ENCODE measurements at regions not wholly inside any gene's neighbourhood (a gene's known extent, or its start where the extent isn't known, plus 50 kb on each side); places are given as distances from the start of the nearest gene placed in this dataset.

DNA sequence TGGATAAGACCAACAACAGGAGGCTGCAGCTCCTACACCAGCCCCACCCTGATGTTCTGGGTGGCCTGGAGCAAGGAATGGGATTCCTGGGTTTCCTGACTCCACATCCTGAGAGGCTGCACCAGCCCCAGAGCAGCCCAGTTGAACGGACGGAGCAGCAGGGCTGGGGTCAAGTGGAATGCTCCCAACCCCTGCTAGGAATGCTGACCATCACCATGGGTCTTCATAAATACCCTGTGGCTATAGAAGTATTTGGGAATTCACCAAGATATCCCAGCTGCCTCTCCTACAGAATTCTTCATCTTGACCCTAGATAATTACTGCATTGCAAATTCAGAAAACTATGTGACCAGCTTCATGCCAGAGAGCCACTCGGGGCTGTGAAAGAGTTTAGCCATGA lies 180.3 kb downstream of the THBS2 start:
- Histone ChIP-seq H3K27ac (replicated peaks; ENCODE audit: low read length) (no peak overlapping the region), H2BK5ac (ENCODE audit: low read length) (no peak overlapping the region)
- DNase-seq (ENCODE audit: low spot score): no peak

DNA sequence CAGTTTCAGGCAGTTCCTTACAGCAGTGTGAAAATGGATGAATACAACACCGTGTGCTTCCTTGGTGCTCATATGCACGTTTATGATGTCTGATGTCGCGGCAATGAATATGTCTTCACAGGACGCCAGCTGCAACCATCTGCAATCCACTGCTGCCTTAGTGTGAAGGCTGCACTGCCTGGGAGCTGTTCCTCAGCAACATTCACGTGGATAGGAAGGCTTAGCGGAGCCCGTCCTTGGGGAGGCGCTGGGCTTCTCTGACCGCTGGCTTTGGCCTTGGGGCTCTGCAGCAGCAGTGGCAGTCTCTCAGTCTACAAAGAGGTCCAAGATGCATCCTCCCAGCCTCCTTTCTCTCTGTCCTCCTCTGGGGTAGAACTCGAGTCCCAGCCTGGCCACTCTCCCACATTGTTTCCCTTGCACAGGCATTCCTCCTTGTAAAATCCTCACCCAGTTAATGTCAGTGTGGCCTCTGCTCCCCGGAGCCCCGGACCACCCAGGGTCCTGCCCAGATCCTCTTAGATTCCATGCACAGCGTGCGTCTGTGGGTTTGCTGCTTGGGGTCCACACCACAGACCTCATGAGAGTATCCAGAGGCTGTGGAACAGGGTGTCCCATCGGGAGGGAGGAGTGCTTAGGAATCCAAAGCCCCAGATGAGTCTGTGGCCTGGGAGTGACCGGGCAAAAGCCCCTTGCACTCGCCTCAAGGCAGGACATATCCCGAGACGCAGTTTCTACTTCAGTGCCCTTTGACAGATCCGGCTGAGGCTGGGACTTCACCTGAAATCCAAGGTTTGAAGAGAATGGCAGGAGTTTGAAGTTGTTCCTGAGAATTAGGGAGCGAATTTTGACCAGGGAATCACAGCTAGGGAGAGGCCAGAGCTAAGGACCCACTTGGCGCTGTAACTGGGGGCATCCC lies 181.3 kb downstream of the THBS2 start:
- no peaks in the 10 kb centered on the region for H3K79me1 ChIP-seq (ENCODE audit: low read depth, low read length)
- H3K23ac ChIP-seq (ENCODE audit: low read depth, low read length, poor library complexity): no peak overlapping the region
- no CpG with 5 or more reads among the region's 23 CpGs for WGBS, 2 donors (ENCODE audit: extremely low coverage in 2 of 2, insufficient read length in 2 of 2, insufficient replicate concordance in 1 of 2)
- no peak overlapping the region for H2BK120ac ChIP-seq (ENCODE audit: low read depth, low read length)
- H3K18ac ChIP-seq (ENCODE audit: low read length): no peak overlapping the region
- no peaks in the 10 kb centered on the region for H3K36me3 ChIP-seq (replicated peaks in 1 of 2; ENCODE audit: control insufficient read depth in 2 of 2, insufficient read depth in 2 of 2, low read length in 2 of 2)
- no peak overlapping the region for H2BK15ac ChIP-seq (ENCODE audit: low read length)
- H3K4me2 ChIP-seq (ENCODE audit: insufficient read depth, low read length, poor library complexity, severe bottlenecking): no peak overlapping the region
- no peak overlapping the region for H4K8ac ChIP-seq (ENCODE audit: low read depth, low read length)
- no peak overlapping the region for H2BK5ac ChIP-seq (ENCODE audit: low read length)
- no peaks in the 10 kb centered on the region for H3K4me1 ChIP-seq (ENCODE audit: control insufficient read depth in 2 of 2, insufficient read depth in 1 of 2, low read depth in 1 of 2, low read length in 2 of 2)
- no peaks in the 10 kb centered on the region for H3K9me3 ChIP-seq (replicated peaks in 1 of 2; ENCODE audit: control insufficient read depth in 2 of 2, insufficient read depth in 1 of 2, low read depth in 1 of 2, low read length in 2 of 2)
- no peak overlapping the region for H2AFZ ChIP-seq (ENCODE audit: low read length)
- no peak overlapping the region for H2BK12ac ChIP-seq (ENCODE audit: low read length)
- H3K4ac ChIP-seq (ENCODE audit: low read length): no peak overlapping the region
- DNase-seq (ENCODE audit: low spot score): no peak
- no peak overlapping the region for H3K4me3 ChIP-seq (ENCODE audit: low read length in 2 of 2)
- no peak overlapping the region for H4K91ac ChIP-seq (ENCODE audit: low read depth, low read length, poor library complexity)
- H3K27me3 ChIP-seq (ENCODE audit: control insufficient read depth in 3 of 3, insufficient read depth in 3 of 3, low read depth in 1 of 3, low read length in 3 of 3): no peaks in the 10 kb centered on the region
- H3K14ac ChIP-seq (ENCODE audit: low read length): no peak overlapping the region
- no peak overlapping the region for H2AK5ac ChIP-seq (ENCODE audit: low read depth, low read length)
- H3K27ac ChIP-seq (replicated peaks; ENCODE audit: low read length): no peak overlapping the region
- no peak overlapping the region for H3K9ac ChIP-seq (ENCODE audit: low read depth, low read length, poor library complexity)

More for the DNA sequence above, 180.3 kb downstream of the THBS2 start:
- no peaks in the 10 kb centered on the region for H3K79me1 ChIP-seq (ENCODE audit: low read depth, low read length)
- H2AK5ac ChIP-seq (ENCODE audit: low read depth, low read length): no peak overlapping the region
- no peak overlapping the region for H3K4ac ChIP-seq (ENCODE audit: low read length)
- H3K9me3 ChIP-seq (replicated peaks in 1 of 2; ENCODE audit: control insufficient read depth in 2 of 2, insufficient read depth in 1 of 2, low read depth in 1 of 2, low read length in 2 of 2): no peaks in the 10 kb centered on the region
- no peak overlapping the region for H3K4me3 ChIP-seq (ENCODE audit: low read length in 2 of 2)
- H3K14ac ChIP-seq (ENCODE audit: low read length): no peak overlapping the region
- no peak overlapping the region for H3K9ac ChIP-seq (ENCODE audit: low read depth, low read length, poor library complexity)
- no peak overlapping the region for H2AFZ ChIP-seq (ENCODE audit: low read length)
- no peak overlapping the region for H3K23ac ChIP-seq (ENCODE audit: low read depth, low read length, poor library complexity)
- no peak overlapping the region for H3K4me2 ChIP-seq (ENCODE audit: insufficient read depth, low read length, poor library complexity, severe bottlenecking)
- no CpG with 5 or more reads among the region's 3 CpGs for WGBS, 2 donors (ENCODE audit: extremely low coverage in 2 of 2, insufficient read length in 2 of 2, insufficient replicate concordance in 1 of 2)
- H3K36me3 ChIP-seq (replicated peaks in 1 of 2; ENCODE audit: control insufficient read depth in 2 of 2, insufficient read depth in 2 of 2, low read length in 2 of 2): no peaks in the 10 kb centered on the region
- H3K4me1 ChIP-seq (ENCODE audit: control insufficient read depth in 2 of 2, insufficient read depth in 1 of 2, low read depth in 1 of 2, low read length in 2 of 2): no peaks in the 10 kb centered on the region
- no peaks in the 10 kb centered on the region for H3K27me3 ChIP-seq (ENCODE audit: control insufficient read depth in 3 of 3, insufficient read depth in 3 of 3, low read depth in 1 of 3, low read length in 3 of 3)
- no peak overlapping the region for H2BK12ac ChIP-seq (ENCODE audit: low read length)
- no peak overlapping the region for H4K8ac ChIP-seq (ENCODE audit: low read depth, low read length)
- H3K18ac ChIP-seq (ENCODE audit: low read length): peak overlapping the region; percentile 53
- H2BK120ac ChIP-seq (ENCODE audit: low read depth, low read length): no peak overlapping the region
- no peak overlapping the region for H2BK15ac ChIP-seq (ENCODE audit: low read length)
- H4K91ac ChIP-seq (ENCODE audit: low read depth, low read length, poor library complexity): no peak overlapping the region

DNA sequence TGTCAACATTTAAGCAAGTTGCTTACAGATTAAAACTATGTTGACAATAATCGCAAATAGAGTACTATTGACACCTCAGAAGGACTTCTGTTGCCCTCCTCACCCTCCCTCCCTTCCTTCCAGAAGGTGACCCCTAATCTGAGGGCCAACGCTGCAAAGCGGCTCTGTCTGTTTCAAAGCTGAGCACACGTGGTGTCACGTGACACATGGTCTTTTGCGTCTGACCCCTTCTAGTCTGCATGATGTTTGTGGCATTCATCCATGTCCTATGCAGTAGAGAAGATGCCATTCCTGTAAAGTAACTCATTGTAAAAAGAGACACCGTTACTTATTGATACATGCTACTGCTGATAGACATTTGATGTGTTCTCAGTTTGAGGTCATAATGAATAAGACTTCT lies 182.3 kb downstream of the THBS2 start:
- no peak overlapping the region for H3K4me3 ChIP-seq (ENCODE audit: low read length in 2 of 2)

DNA sequence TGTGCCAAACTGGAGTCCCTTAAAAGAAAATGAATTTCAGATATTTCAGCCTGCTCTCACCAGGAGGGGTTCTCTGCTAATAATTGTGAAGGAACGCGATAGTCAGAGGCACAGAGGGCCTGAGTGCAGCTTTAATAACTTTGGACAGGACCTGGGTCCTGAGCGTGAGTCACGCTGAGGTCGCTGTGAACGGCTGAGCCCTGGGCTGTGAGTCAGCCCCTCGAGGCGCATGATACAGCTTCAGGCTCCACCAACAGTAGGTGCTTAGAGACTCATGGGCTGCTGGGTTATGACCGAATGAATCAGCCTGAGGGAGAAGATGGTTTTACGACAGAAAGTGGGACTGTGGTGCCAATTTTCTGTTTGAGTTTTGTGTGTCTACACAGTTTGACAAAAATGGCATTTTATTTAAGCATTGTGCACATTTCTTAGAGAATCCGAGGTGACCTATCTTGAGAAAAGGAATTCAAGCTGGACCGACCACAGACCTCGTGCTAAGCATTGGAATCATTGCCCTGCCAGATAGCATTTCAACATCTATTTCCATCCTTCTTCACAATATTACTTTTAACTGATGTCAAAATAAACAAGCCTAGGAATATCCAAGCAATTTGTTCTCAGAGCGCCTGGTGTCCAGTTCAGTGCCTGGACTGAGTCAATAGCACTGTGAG lies 183.0 kb downstream of the THBS2 start:
- no peak overlapping the region for H3K4ac ChIP-seq (ENCODE audit: low read length)
- WGBS, 2 donors (ENCODE audit: extremely low coverage in 2 of 2, insufficient read length in 2 of 2, insufficient replicate concordance in 1 of 2): no CpG with 5 or more reads among the region's 14 CpGs
- H3K9me3 ChIP-seq (replicated peaks in 1 of 2; ENCODE audit: control insufficient read depth in 2 of 2, insufficient read depth in 1 of 2, low read depth in 1 of 2, low read length in 2 of 2): no peaks in the 10 kb centered on the region
- no peak overlapping the region for H2BK5ac ChIP-seq (ENCODE audit: low read length)
- H3K18ac ChIP-seq (ENCODE audit: low read length): no peak overlapping the region
- H3K4me1 ChIP-seq (ENCODE audit: control insufficient read depth in 2 of 2, insufficient read depth in 1 of 2, low read depth in 1 of 2, low read length in 2 of 2): no peaks in the 10 kb centered on the region
- H2BK12ac ChIP-seq (ENCODE audit: low read length): no peak overlapping the region
- no peak overlapping the region for H4K8ac ChIP-seq (ENCODE audit: low read depth, low read length)
- H3K23ac ChIP-seq (ENCODE audit: low read depth, low read length, poor library complexity): no peak overlapping the region
- H2AK5ac ChIP-seq (ENCODE audit: low read depth, low read length): no peak overlapping the region
- no peak overlapping the region for H2BK15ac ChIP-seq (ENCODE audit: low read length)
- H3K36me3 ChIP-seq (replicated peaks in 1 of 2; ENCODE audit: control insufficient read depth in 2 of 2, insufficient read depth in 2 of 2, low read length in 2 of 2): no peaks in the 10 kb centered on the region
- H3K27ac ChIP-seq (replicated peaks; ENCODE audit: low read length): no peak overlapping the region
- H4K91ac ChIP-seq (ENCODE audit: low read depth, low read length, poor library complexity): no peak overlapping the region
- H3K27me3 ChIP-seq (ENCODE audit: control insufficient read depth in 3 of 3, insufficient read depth in 3 of 3, low read depth in 1 of 3, low read length in 3 of 3): no peaks in the 10 kb centered on the region
- no peak overlapping the region for H3K9ac ChIP-seq (ENCODE audit: low read depth, low read length, poor library complexity)
- H2BK120ac ChIP-seq (ENCODE audit: low read depth, low read length): no peak overlapping the region
- no peak overlapping the region for H3K4me2 ChIP-seq (ENCODE audit: insufficient read depth, low read length, poor library complexity, severe bottlenecking)
- DNase-seq (ENCODE audit: low spot score): no peak
- no peak overlapping the region for H2AFZ ChIP-seq (ENCODE audit: low read length)
- no peaks in the 10 kb centered on the region for H3K79me1 ChIP-seq (ENCODE audit: low read depth, low read length)
- H3K4me3 ChIP-seq (ENCODE audit: low read length in 2 of 2): no peak overlapping the region
- no peak overlapping the region for H3K14ac ChIP-seq (ENCODE audit: low read length)

More for the DNA sequence above, 182.3 kb downstream of the THBS2 start:
- H3K4me1 ChIP-seq (ENCODE audit: control insufficient read depth in 2 of 2, insufficient read depth in 1 of 2, low read depth in 1 of 2, low read length in 2 of 2): no peaks in the 10 kb centered on the region
- no peak overlapping the region for H2AK5ac ChIP-seq (ENCODE audit: low read depth, low read length)
- no peak overlapping the region for H2BK5ac ChIP-seq (ENCODE audit: low read length)
- no peak overlapping the region for H2BK12ac ChIP-seq (ENCODE audit: low read length)
- H3K36me3 ChIP-seq (replicated peaks in 1 of 2; ENCODE audit: control insufficient read depth in 2 of 2, insufficient read depth in 2 of 2, low read length in 2 of 2): no peaks in the 10 kb centered on the region
- no peak overlapping the region for H2BK15ac ChIP-seq (ENCODE audit: low read length)
- no peak overlapping the region for H3K18ac ChIP-seq (ENCODE audit: low read length)
- H4K8ac ChIP-seq (ENCODE audit: low read depth, low read length): no peak overlapping the region
- no peak overlapping the region for H3K4ac ChIP-seq (ENCODE audit: low read length)
- H3K79me1 ChIP-seq (ENCODE audit: low read depth, low read length): no peaks in the 10 kb centered on the region
- no peak overlapping the region for H3K14ac ChIP-seq (ENCODE audit: low read length)
- H3K9me3 ChIP-seq (replicated peaks in 1 of 2; ENCODE audit: control insufficient read depth in 2 of 2, insufficient read depth in 1 of 2, low read depth in 1 of 2, low read length in 2 of 2): no peaks in the 10 kb centered on the region
- no peak overlapping the region for H4K91ac ChIP-seq (ENCODE audit: low read depth, low read length, poor library complexity)
- H2BK120ac ChIP-seq (ENCODE audit: low read depth, low read length): no peak overlapping the region
- no peak overlapping the region for H2AFZ ChIP-seq (ENCODE audit: low read length)
- no peak for DNase-seq (ENCODE audit: low spot score)
- no peak overlapping the region for H3K23ac ChIP-seq (ENCODE audit: low read depth, low read length, poor library complexity)
- no peak overlapping the region for H3K4me2 ChIP-seq (ENCODE audit: insufficient read depth, low read length, poor library complexity, severe bottlenecking)
- no peak overlapping the region for H3K9ac ChIP-seq (ENCODE audit: low read depth, low read length, poor library complexity)
- WGBS, 2 donors (ENCODE audit: extremely low coverage in 2 of 2, insufficient read length in 2 of 2, insufficient replicate concordance in 1 of 2): no CpG with 5 or more reads among the region's 7 CpGs
- H3K27ac ChIP-seq (replicated peaks; ENCODE audit: low read length): no peak overlapping the region
- H3K27me3 ChIP-seq (ENCODE audit: control insufficient read depth in 3 of 3, insufficient read depth in 3 of 3, low read depth in 1 of 3, low read length in 3 of 3): no peaks in the 10 kb centered on the region

Measured in neuronal stem cell (in vitro differentiated cells).